SK-N-SH treated with all-trans-retinoic acid at 6 μM for 48 hours (cell line): ENCODE measurements at regions not wholly inside any gene's neighbourhood (a gene's known extent, or its start where the extent isn't known, plus 50 kb on each side); places are given as distances from the start of the nearest gene placed in this dataset.

Experiments
- ATAC-seq: fragments of 200-7000 bp; cut with Tn5 transposase; 3 replicates; pipeline ENCODE4 v1.9.1; 2020; ENCODE audit warnings: mild to moderate bottlenecking, moderate library complexity
- ARNTL ChIP-seq: fragments of 450-650 bp; formaldehyde crosslinking; IDR thresholded peaks from 2 replicates; pipeline ENCODE4 v1.5.0; 2020; ENCODE audit warnings: low read depth, mild to moderate bottlenecking, moderate library complexity, borderline replicate concordance
- BACH2 ChIP-seq: fragments of 250-450 bp; sonication (Bioruptor Pico); IDR thresholded peaks from 2 replicates; pipeline ENCODE4 v1.9.0; 2021; ENCODE audit warnings: mild to moderate bottlenecking, borderline replicate concordance
- CSDC2 ChIP-seq: fragments of 250-450 bp; sonication (Bioruptor Pico); IDR thresholded peaks from 2 replicates; pipeline ENCODE4 v1.5.0; 2020; ENCODE audit warnings: mild to moderate bottlenecking, moderate library complexity
- ESRRG ChIP-seq: fragments of 250-450 bp; sonication (Bioruptor Pico); IDR thresholded peaks from 2 replicates; pipeline ENCODE4 v1.6.1; 2021; ENCODE audit warnings: mild to moderate bottlenecking
- GLIS3 ChIP-seq: fragments of 250-450 bp; sonication (Bioruptor Pico); IDR thresholded peaks from 2 replicates; pipeline ENCODE4 v1.5.0; 2020; ENCODE audit warnings: mild to moderate bottlenecking, moderate library complexity
- ISL1 ChIP-seq: fragments of 250-450 bp; sonication (Bioruptor Pico); IDR thresholded peaks from 2 replicates; pipeline ENCODE4 v2.1.2; 2022; ENCODE audit warnings: mild to moderate bottlenecking, moderate library complexity
- OSR1 ChIP-seq: fragments of 250-450 bp; sonication (Bioruptor Pico); IDR thresholded peaks from 2 replicates; pipeline ENCODE4 v1.8.0; 2022; ENCODE audit warnings: moderate library complexity, mild to moderate bottlenecking, inconsistent platforms
- RARB ChIP-seq: fragments of 250-450 bp; sonication (Bioruptor Pico); IDR thresholded peaks from 2 replicates; pipeline ENCODE4 v1.8.0; 2021; ENCODE audit warnings: mild to moderate bottlenecking, moderate library complexity
- SNAI2 ChIP-seq: fragments of 250-450 bp; sonication (Bioruptor Pico); IDR thresholded peaks from 2 replicates; pipeline ENCODE4 v1.5.0; 2020; ENCODE audit warnings: mild to moderate bottlenecking, moderate library complexity
- TOX ChIP-seq: fragments of 250-450 bp; sonication (Bioruptor Pico); IDR thresholded peaks from 2 replicates; pipeline ENCODE4 v1.8.0; 2021; ENCODE audit warnings: mild to moderate bottlenecking, moderate library complexity, borderline replicate concordance
- ZC3H10 ChIP-seq: fragments of 250-450 bp; sonication (Bioruptor Pico); IDR thresholded peaks from 2 replicates; pipeline ENCODE4 v1.5.1; 2021; ENCODE audit warnings: mild to moderate bottlenecking, moderate library complexity
- ZFP30 ChIP-seq: fragments of 450-650 bp; formaldehyde crosslinking; IDR thresholded peaks from 2 replicates; pipeline ENCODE4 v1.5.0; 2022; ENCODE audit warnings: mild to moderate bottlenecking, moderate library complexity
- ZNF565 ChIP-seq: fragments of 450-650 bp; formaldehyde crosslinking; conservative IDR thresholded peaks from 2 replicates; pipeline ENCODE4 v1.5.0; 2020; ENCODE audit warnings: low read depth, mild to moderate bottlenecking, moderate library complexity
- ZNF70 ChIP-seq: fragments of 450-650 bp; formaldehyde crosslinking; IDR thresholded peaks from 2 replicates; pipeline ENCODE4 v1.5.0; 2020; ENCODE audit warnings: mild to moderate bottlenecking, moderate library complexity
- ZNF8 ChIP-seq: fragments of 450-650 bp; formaldehyde crosslinking; IDR thresholded peaks from 2 replicates; pipeline ENCODE4 v1.5.0; 2020; ENCODE audit warnings: mild to moderate bottlenecking, moderate library complexity
- TF ChIP-seq, protein P1 (sequence below): fragments of 250-450 bp; sonication (Bioruptor Pico); IDR thresholded peaks from 2 replicates; pipeline ENCODE4 v1.5.0; 2020; ENCODE audit warnings: mild to moderate bottlenecking, moderate library complexity
- TF ChIP-seq, protein P2 (sequence below): fragments of 250-450 bp; sonication (Bioruptor Pico); IDR thresholded peaks from 2 replicates; pipeline ENCODE4 v1.5.1; 2021; ENCODE audit warnings: mild to moderate bottlenecking, moderate library complexity
- TF ChIP-seq, protein P3 (sequence below): fragments of 250-450 bp; sonication (Bioruptor Pico); IDR thresholded peaks from 2 replicates; pipeline ENCODE4 v1.5.1; 2020; ENCODE audit warnings: low read depth, mild to moderate bottlenecking, moderate library complexity
- TF ChIP-seq, protein P4 (sequence below): fragments of 250-450 bp; sonication (Bioruptor Pico); IDR thresholded peaks from 2 replicates; pipeline ENCODE4 v1.8.0; 2021; ENCODE audit warnings: low read depth, mild to moderate bottlenecking, moderate library complexity, borderline replicate concordance
- TF ChIP-seq, protein P5 (sequence below): fragments of 250-450 bp; sonication (Bioruptor Pico); IDR thresholded peaks from 2 replicates; pipeline ENCODE4 v1.8.0; 2020; ENCODE audit warnings: mild to moderate bottlenecking, moderate library complexity, borderline replicate concordance

DNA sequence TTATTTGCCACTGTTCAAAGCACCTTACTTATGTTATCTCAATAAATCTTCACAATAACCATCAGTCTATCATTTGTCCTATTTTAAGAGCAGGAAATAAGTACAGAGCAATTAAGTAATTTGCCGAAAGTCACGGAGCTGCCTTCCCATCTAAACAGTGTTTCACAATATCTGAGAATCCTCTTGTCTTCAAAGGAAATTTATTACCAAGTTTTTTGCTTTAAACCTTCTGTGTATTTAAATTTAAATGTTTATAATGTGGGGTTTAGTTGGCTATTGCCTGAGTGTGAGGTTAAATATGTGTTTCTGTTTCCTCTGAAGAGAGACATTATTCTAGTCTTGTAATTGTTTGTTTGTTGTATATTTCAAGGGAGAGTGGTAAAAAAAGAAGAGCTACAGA is 633.1 kb downstream of the EFNB2 start:
- ATAC-seq: no peak
- TF ChIP-seq, protein P1, sequence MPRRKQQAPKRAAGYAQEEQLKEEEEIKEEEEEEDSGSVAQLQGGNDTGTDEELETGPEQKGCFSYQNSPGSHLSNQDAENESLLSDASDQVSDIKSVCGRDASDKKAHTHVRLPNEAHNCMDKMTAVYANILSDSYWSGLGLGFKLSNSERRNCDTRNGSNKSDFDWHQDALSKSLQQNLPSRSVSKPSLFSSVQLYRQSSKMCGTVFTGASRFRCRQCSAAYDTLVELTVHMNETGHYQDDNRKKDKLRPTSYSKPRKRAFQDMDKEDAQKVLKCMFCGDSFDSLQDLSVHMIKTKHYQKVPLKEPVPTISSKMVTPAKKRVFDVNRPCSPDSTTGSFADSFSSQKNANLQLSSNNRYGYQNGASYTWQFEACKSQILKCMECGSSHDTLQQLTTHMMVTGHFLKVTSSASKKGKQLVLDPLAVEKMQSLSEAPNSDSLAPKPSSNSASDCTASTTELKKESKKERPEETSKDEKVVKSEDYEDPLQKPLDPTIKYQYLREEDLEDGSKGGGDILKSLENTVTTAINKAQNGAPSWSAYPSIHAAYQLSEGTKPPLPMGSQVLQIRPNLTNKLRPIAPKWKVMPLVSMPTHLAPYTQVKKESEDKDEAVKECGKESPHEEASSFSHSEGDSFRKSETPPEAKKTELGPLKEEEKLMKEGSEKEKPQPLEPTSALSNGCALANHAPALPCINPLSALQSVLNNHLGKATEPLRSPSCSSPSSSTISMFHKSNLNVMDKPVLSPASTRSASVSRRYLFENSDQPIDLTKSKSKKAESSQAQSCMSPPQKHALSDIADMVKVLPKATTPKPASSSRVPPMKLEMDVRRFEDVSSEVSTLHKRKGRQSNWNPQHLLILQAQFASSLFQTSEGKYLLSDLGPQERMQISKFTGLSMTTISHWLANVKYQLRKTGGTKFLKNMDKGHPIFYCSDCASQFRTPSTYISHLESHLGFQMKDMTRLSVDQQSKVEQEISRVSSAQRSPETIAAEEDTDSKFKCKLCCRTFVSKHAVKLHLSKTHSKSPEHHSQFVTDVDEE: no peak
- TF ChIP-seq ISL1 (CRISPR knock-in tag) (no peak), ZNF565 (no peak), ZFP30 (CRISPR knock-in tag) (no peak), SNAI2 (CRISPR knock-in tag) (no peak)

DNA sequence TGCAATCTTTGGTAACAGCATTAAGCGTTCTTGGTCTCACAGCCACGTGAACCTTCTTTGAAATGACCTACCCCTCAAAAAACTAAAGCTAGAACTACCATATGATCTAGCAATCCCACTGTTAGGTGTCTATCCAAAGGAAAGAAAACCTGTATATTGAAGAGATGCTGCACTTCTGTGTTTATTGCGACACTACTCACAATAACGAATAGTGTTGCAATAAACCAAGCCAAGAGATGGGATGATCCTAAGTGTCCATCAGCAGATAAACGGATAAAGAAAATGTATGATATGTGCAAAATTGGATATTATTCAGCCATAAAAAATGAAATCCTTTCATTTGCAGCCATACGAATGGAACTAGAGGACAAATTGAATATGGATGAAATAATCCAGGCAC is 637.9 kb downstream of the EFNB2 start:
- ATAC-seq: no peak
- TF ChIP-seq, protein P2, sequence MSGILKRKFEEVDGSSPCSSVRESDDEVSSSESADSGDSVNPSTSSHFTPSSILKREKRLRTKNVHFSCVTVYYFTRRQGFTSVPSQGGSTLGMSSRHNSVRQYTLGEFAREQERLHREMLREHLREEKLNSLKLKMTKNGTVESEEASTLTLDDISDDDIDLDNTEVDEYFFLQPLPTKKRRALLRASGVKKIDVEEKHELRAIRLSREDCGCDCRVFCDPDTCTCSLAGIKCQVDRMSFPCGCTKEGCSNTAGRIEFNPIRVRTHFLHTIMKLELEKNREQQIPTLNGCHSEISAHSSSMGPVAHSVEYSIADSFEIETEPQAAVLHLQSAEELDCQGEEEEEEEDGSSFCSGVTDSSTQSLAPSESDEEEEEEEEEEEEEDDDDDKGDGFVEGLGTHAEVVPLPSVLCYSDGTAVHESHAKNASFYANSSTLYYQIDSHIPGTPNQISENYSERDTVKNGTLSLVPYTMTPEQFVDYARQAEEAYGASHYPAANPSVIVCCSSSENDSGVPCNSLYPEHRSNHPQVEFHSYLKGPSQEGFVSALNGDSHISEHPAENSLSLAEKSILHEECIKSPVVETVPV: no peak
- TF ChIP-seq RARB (CRISPR knock-in tag): no peak
- TF ChIP-seq ESRRG (CRISPR knock-in tag): no peak
- no peak for TF ChIP-seq ZFP30 (CRISPR knock-in tag)
- TF ChIP-seq CSDC2 (CRISPR knock-in tag): no peak
- no peak for TF ChIP-seq ZC3H10
- no peak for TF ChIP-seq OSR1 (CRISPR knock-in tag)
- TF ChIP-seq BACH2: no peak
- TF ChIP-seq, protein P3, sequence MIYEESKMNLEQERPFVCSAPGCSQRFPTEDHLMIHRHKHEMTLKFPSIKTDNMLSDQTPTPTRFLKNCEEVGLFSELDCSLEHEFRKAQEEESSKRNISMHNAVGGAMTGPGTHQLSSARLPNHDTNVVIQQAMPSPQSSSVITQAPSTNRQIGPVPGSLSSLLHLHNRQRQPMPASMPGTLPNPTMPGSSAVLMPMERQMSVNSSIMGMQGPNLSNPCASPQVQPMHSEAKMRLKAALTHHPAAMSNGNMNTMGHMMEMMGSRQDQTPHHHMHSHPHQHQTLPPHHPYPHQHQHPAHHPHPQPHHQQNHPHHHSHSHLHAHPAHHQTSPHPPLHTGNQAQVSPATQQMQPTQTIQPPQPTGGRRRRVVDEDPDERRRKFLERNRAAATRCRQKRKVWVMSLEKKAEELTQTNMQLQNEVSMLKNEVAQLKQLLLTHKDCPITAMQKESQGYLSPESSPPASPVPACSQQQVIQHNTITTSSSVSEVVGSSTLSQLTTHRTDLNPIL (CRISPR knock-in tag): no peak
- no peak for TF ChIP-seq ZNF565
- no peak for TF ChIP-seq SNAI2 (CRISPR knock-in tag)
- TF ChIP-seq ISL1 (CRISPR knock-in tag): no peak

DNA sequence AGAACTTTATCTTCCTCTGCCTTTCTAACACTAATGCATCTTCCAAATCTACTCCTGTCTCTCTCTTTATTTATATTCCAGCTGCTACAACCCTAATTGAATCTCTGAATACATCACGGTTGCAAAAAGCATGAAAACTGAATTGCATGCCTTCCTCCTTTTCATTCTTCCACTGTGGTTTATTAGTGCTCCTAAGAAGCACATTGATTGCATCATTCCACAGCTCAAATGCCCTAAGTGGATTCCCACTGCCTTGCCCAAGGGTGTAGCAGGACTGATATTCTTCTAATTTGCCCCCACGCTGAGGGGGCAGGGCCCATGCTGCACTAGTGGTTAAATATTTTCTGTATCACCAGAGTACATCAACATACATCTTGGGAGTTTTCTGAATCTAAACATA is 640.8 kb downstream of the EFNB2 start:
- ATAC-seq: no peak
- TF ChIP-seq, protein P4, sequence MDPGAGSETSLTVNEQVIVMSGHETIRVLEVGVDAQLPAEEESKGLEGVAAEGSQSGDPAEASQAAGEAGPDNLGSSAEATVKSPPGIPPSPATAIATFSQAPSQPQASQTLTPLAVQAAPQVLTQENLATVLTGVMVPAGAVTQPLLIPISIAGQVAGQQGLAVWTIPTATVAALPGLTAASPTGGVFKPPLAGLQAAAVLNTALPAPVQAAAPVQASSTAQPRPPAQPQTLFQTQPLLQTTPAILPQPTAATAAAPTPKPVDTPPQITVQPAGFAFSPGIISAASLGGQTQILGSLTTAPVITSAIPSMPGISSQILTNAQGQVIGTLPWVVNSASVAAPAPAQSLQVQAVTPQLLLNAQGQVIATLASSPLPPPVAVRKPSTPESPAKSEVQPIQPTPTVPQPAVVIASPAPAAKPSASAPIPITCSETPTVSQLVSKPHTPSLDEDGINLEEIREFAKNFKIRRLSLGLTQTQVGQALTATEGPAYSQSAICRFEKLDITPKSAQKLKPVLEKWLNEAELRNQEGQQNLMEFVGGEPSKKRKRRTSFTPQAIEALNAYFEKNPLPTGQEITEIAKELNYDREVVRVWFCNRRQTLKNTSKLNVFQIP (CRISPR knock-in tag): no peak
- no peak for TF ChIP-seq ZNF8
- TF ChIP-seq BACH2: no peak
- TF ChIP-seq, protein P5, sequence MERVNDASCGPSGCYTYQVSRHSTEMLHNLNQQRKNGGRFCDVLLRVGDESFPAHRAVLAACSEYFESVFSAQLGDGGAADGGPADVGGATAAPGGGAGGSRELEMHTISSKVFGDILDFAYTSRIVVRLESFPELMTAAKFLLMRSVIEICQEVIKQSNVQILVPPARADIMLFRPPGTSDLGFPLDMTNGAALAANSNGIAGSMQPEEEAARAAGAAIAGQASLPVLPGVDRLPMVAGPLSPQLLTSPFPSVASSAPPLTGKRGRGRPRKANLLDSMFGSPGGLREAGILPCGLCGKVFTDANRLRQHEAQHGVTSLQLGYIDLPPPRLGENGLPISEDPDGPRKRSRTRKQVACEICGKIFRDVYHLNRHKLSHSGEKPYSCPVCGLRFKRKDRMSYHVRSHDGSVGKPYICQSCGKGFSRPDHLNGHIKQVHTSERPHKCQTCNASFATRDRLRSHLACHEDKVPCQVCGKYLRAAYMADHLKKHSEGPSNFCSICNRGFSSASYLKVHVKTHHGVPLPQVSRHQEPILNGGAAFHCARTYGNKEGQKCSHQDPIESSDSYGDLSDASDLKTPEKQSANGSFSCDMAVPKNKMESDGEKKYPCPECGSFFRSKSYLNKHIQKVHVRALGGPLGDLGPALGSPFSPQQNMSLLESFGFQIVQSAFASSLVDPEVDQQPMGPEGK (CRISPR knock-in tag): no peak
- no peak for TF ChIP-seq ARNTL
- TF ChIP-seq ZNF70 (CRISPR knock-in tag): no peak
- no peak for TF ChIP-seq SNAI2 (CRISPR knock-in tag)
- TF ChIP-seq OSR1 (CRISPR knock-in tag): no peak
- TF ChIP-seq TOX: no peak
- TF ChIP-seq, all 23 proteins: peak for 0

DNA sequence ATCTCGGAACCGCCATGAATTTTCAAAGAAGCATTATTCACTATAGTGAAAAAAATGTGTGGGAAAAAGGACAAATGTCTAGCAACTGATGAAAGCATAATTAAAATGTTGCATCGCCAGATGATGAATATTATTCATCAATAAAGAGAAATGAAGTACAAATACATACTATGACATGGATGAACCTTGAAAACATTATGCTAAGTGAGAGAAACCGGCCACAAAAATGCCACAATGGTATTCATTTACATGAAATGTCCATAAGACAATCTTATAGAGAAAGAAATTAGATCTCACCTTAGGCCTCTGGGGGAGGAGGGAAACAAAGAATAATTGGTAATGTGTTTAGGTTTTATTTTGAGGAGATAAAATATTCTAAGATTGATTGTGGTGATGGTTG is 645.0 kb downstream of the EFNB2 start:
- TF ChIP-seq ARNTL (no peak), GLIS3 (CRISPR knock-in tag) (no peak), ZNF70 (CRISPR knock-in tag) (no peak), CSDC2 (CRISPR knock-in tag) (no peak), ZNF8 (no peak), ZC3H10 (no peak), RARB (CRISPR knock-in tag) (no peak)
- TF ChIP-seq, protein P5 (CRISPR knock-in tag): no peak
- no peak for ATAC-seq
